Activated CD8-positive, alpha-beta memory T cell treated with anti-CD3 and anti-CD28 coated beads, Interleukin-2, amount 10 ng/mL, durations not matched to agents 7 days and 5 days (primary cell): ENCODE measurements at regions not wholly inside any gene's neighbourhood (a gene's known extent, or its start where the extent isn't known, plus 50 kb on each side); places are given as distances from the start of the nearest gene placed in this dataset.

Source experiments
- ATAC-seq: fragments of 150-1000 bp; cut with Tn5 transposase; one replicate; pipeline ENCODE4 v1.10.0; 2021; ENCODE audit warnings: moderate library complexity
- CTCF ChIA-PET: fragments of 350-600 bp; sonication (Branson Sonifier 250); formaldehyde crosslinking; loops from one replicate; lab custom pipeline; 2021; ENCODE audit warnings: antibody characterized with exemption; lab: Charles Lee
- DNase-seq: peaks from one replicate; pipeline ENCODE4 v3.0.0-alpha.2; 2020
- H3K27ac Mint-ChIP-seq: one replicate; pipeline ENCODE4 v1.8.0; 2021; ENCODE audit warnings: mild to moderate bottlenecking, mixed read lengths
- H3K27me3 Mint-ChIP-seq: one replicate; pipeline ENCODE4 v1.8.0; 2021; ENCODE audit warnings: mixed read lengths
- H3K36me3 Mint-ChIP-seq: one replicate; pipeline ENCODE4 v1.8.0; 2021; ENCODE audit warnings: mild to moderate bottlenecking, mixed read lengths
- H3K4me1 Mint-ChIP-seq: one replicate; pipeline ENCODE4 v1.8.0; 2021; ENCODE audit warnings: mixed read lengths
- H3K4me3 Mint-ChIP-seq: one replicate; pipeline ENCODE4 v1.8.0; 2021; ENCODE audit warnings: mild to moderate bottlenecking, moderate library complexity, mixed read lengths
- H3K9me3 Mint-ChIP-seq: one replicate; pipeline ENCODE4 v1.8.0; 2022; ENCODE audit warnings: low read depth, mixed read lengths

DNA sequence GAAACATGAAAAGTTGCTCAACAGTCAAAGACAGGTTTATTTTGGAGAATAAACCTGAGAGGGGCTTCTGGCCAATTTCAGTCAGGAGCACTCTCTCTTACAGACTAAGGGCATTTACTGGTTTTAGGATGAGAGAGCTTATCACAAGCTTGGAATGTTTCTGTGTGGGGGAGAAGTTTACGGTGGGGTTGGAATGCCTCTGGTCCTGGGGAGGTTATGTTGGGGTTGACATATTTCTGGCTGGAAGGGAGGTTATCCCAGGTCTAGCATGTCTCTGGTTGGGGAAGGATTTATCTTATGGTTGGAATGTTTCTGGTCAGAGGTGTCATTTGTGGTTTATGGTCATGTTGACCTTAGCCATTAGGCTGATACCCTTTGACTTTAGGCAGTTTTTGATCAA lies 1867.3 kb downstream of the EFNA5 start:
- H3K27me3 Mint-ChIP-seq = no peaks in the 10 kb centered on the region
- ATAC-seq (no peak), DNase-seq (no peak)
- no peak overlapping the region for H3K27ac Mint-ChIP-seq
- H3K4me1 Mint-ChIP-seq = no peaks in the 10 kb centered on the region
- CTCF ChIA-PET = no interaction called here
- no peak overlapping the region for H3K4me3 Mint-ChIP-seq
- H3K36me3 Mint-ChIP-seq = no peaks in the 10 kb centered on the region
- H3K9me3 Mint-ChIP-seq = peaks cover 18% of the 10 kb centered on the region

DNA sequence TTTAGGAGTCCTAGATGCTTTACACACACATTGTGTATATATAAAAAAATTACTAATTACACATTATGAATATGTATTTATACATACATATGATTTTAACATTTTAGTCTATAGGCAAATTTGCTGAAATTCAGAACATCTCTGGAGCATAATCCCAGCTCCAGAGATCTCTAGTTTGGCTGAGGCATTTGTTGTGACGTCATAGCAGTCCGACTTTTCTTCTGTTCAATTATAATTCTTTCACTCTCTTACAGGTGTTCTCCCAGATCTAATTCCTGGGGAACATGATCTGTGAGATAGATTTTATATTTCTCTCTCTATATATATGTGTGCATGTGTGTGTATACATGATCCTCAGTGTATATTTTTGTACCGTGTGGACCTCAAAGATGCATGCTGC lies 1876.2 kb downstream of the EFNA5 start:
- CTCF ChIA-PET = no interaction called here
- H3K36me3 Mint-ChIP-seq = no peaks in the 10 kb centered on the region
- H3K4me3 Mint-ChIP-seq = no peak overlapping the region

DNA sequence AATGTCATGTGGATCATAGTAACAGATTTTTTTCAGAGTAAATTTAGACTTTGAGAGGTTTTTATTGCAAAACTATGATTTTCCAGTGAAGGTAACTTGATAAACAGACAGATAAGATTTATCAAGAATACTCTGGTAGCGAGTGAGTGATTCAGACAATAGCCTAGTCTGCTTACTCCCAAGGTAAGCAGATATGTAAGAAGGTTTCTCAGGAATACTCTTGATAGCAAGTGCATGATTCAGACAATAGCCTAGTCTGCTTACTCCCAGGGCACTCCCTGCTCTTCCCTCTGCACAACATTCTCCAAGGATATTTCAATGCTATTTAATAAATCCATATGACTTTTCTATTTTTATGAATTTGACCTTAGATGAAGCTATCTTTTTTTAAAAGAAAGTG lies 1881.5 kb downstream of the EFNA5 start:
- peaks cover 2% of the 10 kb centered on the region for H3K9me3 Mint-ChIP-seq
- H3K27ac Mint-ChIP-seq = no peak overlapping the region
- ATAC-seq (no peak), DNase-seq (no peak)
- no peaks in the 10 kb centered on the region for H3K4me1 Mint-ChIP-seq
- H3K4me3 Mint-ChIP-seq = no peak overlapping the region
- H3K36me3 Mint-ChIP-seq = no peaks in the 10 kb centered on the region
- H3K27me3 Mint-ChIP-seq = no peaks in the 10 kb centered on the region
- CTCF ChIA-PET = no interaction called here

More for the DNA sequence above, 1876.2 kb downstream of the EFNA5 start:
- Mint-ChIP-seq H3K27me3 (no peaks in the 10 kb centered on the region), H3K9me3 (peaks cover 10% of the 10 kb centered on the region), H3K27ac (no peak overlapping the region), H3K4me1 (no peaks in the 10 kb centered on the region)
- ATAC-seq (no peak), DNase-seq (no peak)

DNA sequence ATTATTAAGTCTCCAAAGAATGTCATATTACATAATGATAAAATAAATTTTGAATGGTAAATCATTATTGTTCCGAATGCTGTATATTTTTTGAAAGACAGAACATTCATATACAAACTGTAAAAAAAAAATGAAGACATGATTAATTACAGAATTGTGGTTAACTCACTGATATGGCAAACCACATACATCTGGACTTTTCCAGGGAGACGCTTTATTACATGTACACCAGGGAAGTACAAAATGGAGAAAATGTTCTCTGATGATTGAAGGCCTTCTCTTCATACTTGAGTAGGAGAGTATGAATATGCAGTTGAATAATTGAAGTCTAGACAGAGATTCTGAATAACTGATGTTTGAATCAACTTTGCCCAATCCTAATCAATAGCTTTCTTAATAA lies 1886.9 kb downstream of the EFNA5 start:
- ATAC-seq = no peak
- CTCF ChIA-PET = no interaction called here

DNA sequence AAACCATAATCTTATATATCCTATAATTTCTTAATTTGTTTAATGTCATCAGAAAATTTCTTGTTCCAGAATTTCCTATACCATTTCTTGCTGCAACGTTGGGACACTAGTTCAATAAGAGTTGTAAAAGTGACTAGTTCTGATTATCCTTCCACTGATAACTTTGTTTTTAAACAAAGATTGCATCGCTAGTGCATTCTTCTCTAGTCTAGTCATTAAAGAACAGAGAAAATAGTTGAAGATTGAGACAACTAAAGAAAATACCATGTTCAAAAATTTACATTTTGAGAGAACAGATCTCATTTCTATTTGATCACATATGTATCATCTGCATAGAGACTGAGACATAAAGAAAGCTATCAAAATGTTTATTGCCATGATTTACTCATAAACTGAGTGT lies 1888.2 kb downstream of the EFNA5 start:
- H3K9me3 Mint-ChIP-seq = no peaks in the 10 kb centered on the region
- no peaks in the 10 kb centered on the region for H3K27me3 Mint-ChIP-seq

More for the DNA sequence above, 1886.9 kb downstream of the EFNA5 start:
- no peaks in the 10 kb centered on the region for H3K9me3 Mint-ChIP-seq
- H3K4me3 Mint-ChIP-seq = no peak overlapping the region
- H3K36me3 Mint-ChIP-seq = no peaks in the 10 kb centered on the region
- no peaks in the 10 kb centered on the region for H3K4me1 Mint-ChIP-seq
- H3K27me3 Mint-ChIP-seq = no peaks in the 10 kb centered on the region
- no peak overlapping the region for H3K27ac Mint-ChIP-seq
- no peak for DNase-seq

DNA sequence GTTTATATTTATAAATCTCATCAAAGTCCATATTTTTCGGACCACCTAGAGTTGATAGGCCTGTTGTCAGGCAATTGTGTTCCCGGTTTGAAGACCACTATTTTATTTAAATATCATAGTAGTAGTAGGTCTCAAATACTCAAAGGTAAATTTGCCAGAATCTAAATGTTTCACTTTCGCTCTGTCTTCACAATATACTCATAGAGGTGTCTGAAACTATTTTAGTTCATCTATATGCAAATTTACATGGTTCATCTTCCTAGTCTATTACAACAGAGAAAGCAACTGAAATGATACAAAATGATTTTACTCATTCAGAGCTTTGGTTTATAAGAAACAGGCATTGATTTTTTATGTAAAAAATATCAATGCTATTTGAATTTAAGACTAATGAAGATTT lies 1897.5 kb downstream of the EFNA5 start:
- H3K36me3 Mint-ChIP-seq = no peaks in the 10 kb centered on the region
- ATAC-seq = no peak
- H3K27ac Mint-ChIP-seq = no peak overlapping the region
- H3K4me1 Mint-ChIP-seq = no peaks in the 10 kb centered on the region
- H3K4me3 Mint-ChIP-seq = no peak overlapping the region
- CTCF ChIA-PET = no interaction called here
- DNase-seq = no peak
- no peaks in the 10 kb centered on the region for H3K27me3 Mint-ChIP-seq
- H3K9me3 Mint-ChIP-seq = peaks cover 3% of the 10 kb centered on the region

More for the DNA sequence above, 1888.2 kb downstream of the EFNA5 start:
- Mint-ChIP-seq H3K4me3 (no peak overlapping the region), H3K36me3 (no peaks in the 10 kb centered on the region), H3K27ac (no peak overlapping the region), H3K4me1 (no peaks in the 10 kb centered on the region)
- DNase-seq (no peak), ATAC-seq (no peak)
- CTCF ChIA-PET = no interaction called here

DNA sequence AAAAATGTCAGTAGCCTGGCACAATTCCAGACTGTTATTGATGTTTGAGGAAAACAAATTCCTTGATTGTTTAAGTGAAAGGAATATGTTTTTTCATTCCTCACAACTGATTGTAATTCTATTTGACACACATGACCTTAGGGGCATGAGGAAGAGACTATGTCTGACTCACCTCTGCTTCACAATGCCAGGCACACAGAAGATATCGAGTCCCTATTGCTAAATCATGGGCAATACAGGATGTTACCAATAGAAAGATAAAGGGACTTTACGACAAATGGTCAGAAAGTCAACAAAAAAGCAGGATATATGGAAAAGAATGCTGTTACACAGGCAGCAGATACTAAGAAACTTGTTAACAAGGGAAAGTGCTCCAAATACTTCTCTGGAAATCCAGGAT lies 1903.5 kb downstream of the EFNA5 start:
- Mint-ChIP-seq H3K36me3 (no peaks in the 10 kb centered on the region), H3K27ac (no peak overlapping the region), H3K4me1 (no peaks in the 10 kb centered on the region), H3K9me3 (peaks cover 5% of the 10 kb centered on the region), H3K27me3 (no peaks in the 10 kb centered on the region), H3K4me3 (no peak overlapping the region)
- CTCF ChIA-PET = no interaction called here
- DNase-seq (no peak), ATAC-seq (no peak)

DNA sequence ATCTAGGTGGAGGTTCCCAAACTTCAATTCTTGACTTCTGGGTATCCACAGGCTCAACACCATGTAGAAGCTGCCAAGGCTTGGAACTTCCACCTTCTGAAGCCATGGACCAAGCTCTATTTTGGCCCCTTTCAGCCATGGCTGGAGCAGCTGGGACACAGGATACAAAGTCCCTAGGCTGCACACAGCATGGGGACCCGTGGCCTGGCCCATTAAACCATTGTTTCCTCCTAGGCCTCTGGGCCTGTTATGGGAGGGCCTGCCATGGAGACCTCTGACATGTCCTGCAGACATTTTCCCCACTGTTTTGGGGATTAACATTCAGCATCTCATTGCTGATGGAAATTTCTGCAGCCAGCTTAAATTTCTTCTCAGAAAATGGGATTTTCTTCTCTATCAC lies 1908.0 kb downstream of the EFNA5 start:
- no peak overlapping the region for H3K4me3 Mint-ChIP-seq
- DNase-seq (no peak), ATAC-seq (no peak)
- H3K9me3 Mint-ChIP-seq = peaks cover 20% of the 10 kb centered on the region
- H3K36me3 Mint-ChIP-seq = no peaks in the 10 kb centered on the region
- H3K4me1 Mint-ChIP-seq = no peaks in the 10 kb centered on the region
- no peaks in the 10 kb centered on the region for H3K27me3 Mint-ChIP-seq
- H3K27ac Mint-ChIP-seq = no peak overlapping the region
- CTCF ChIA-PET = no interaction called here

DNA sequence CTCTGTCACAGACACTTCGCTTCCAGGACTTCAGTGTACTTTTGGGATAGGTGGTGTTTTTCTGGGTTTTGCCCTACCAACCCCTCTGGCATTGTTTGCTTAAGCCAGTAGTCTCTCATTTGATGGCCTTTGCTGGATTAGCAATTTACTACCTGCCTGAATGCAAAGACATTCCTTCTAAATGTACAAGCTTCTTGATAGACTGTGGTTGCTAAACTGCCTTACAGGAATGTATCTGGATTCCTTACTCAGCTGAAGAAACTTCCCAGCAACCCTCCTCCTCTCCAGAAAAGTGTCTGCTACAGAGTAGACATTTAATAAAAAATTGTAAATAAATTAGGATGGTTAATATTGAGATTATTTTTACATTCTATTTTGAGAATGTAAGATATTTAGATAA lies 1916.7 kb downstream of the EFNA5 start:
- Mint-ChIP-seq H3K4me3 (no peak overlapping the region), H3K4me1 (no peaks in the 10 kb centered on the region), H3K9me3 (peaks cover 9% of the 10 kb centered on the region), H3K27ac (no peak overlapping the region), H3K36me3 (no peaks in the 10 kb centered on the region), H3K27me3 (no peaks in the 10 kb centered on the region)
- CTCF ChIA-PET = no interaction called here
- ATAC-seq = no peak
- no peak for DNase-seq

DNA sequence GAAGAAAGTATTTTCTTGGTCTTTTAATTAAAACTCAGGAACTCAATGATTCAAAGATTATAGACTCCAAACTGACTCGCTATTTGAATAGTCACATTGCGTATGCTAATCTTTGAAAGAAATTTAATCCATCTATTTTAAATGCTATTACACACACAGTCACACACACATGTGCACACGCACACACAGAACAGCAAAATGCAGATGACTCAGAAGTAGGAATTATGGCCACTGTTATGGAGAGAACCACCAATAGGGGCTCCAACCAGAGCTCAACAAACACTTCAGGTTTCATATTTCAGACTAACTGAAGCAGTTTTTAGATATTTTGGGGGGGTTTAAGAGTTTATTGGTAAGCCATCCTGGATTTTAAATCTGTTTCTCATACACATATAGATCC lies 1917.9 kb downstream of the EFNA5 start:
- no peak for ATAC-seq
- Mint-ChIP-seq H3K4me1 (no peaks in the 10 kb centered on the region), H3K27me3 (no peaks in the 10 kb centered on the region), H3K36me3 (no peaks in the 10 kb centered on the region), H3K4me3 (no peak overlapping the region), H3K9me3 (no peaks in the 10 kb centered on the region), H3K27ac (no peak overlapping the region)
- no peak for DNase-seq
- CTCF ChIA-PET = no interaction called here

DNA sequence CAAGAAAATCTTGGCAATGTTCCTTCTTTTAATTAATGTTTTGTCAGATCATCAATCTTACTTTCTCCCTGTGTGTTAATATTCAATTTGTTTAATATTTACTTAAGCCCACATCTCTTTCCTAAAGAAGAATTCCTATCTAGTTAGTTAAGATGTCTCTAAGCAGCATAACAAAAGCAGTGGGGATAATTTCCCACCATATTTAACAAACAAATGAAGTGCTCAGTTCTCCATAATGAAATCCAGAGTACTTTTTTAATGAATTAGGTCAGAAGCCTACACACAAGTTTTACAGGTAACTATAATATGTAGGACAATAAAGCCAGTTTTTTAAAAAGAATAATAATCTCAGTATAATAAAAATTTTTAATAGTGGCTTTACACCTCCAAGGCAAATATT lies 1918.8 kb downstream of the EFNA5 start:
- DNase-seq = no peak
- Mint-ChIP-seq H3K4me1 (no peaks in the 10 kb centered on the region), H3K9me3 (peaks cover 3% of the 10 kb centered on the region), H3K27ac (no peak overlapping the region), H3K36me3 (no peaks in the 10 kb centered on the region), H3K4me3 (no peak overlapping the region), H3K27me3 (no peaks in the 10 kb centered on the region)
- CTCF ChIA-PET = no interaction called here
- no peak for ATAC-seq

DNA sequence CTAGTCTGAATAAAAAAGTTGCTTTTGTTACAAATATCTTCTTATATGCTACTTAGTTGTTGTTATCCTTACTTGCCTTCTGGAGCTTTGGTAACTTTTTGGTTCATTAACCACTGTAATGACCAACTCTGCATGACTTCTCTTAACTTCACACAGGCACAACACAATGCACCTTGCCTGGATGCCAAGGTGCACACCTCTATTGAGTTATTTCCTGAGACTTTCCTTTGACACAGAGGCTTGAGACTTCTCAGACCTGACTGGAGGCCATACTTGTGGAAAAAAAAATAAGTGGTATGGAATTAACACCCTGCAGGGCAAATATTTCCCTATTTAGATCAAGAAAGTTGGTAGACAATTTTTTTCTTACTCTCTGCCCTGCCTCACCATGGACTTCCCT lies 1925.6 kb downstream of the EFNA5 start:
- no peak overlapping the region for H3K27ac Mint-ChIP-seq
- H3K27me3 Mint-ChIP-seq = no peaks in the 10 kb centered on the region

DNA sequence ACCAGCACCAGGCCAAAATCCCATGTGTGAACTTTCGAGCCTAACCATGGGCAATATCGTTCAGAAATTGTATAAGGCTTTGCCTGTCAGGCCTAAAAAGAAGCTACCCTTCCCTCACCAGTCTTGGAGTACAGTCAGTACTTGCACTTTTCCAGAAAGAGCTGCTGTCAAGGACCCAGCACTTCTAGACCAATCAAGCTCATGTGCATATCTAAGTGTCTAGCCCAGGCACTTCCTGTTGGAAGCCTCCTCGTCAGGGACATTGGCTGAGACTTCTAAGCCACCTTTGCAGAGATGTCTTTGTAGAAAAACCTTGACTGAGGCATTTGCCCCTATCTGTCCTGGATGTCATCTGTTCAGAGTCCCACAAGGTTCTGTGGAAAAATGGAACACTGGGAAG lies 1930.5 kb downstream of the EFNA5 start:
- Mint-ChIP-seq H3K36me3 (no peaks in the 10 kb centered on the region), H3K27me3 (no peaks in the 10 kb centered on the region), H3K4me3 (no peak overlapping the region), H3K27ac (no peak overlapping the region), H3K4me1 (no peaks in the 10 kb centered on the region), H3K9me3 (peaks cover 4% of the 10 kb centered on the region)
- DNase-seq (no peak), ATAC-seq (no peak)
- CTCF ChIA-PET = no interaction called here

More for the DNA sequence above, 1925.6 kb downstream of the EFNA5 start:
- no peak for DNase-seq
- CTCF ChIA-PET = no interaction called here
- H3K36me3 Mint-ChIP-seq = no peaks in the 10 kb centered on the region
- H3K9me3 Mint-ChIP-seq = peaks cover 7% of the 10 kb centered on the region
- H3K4me3 Mint-ChIP-seq = no peak overlapping the region
- no peaks in the 10 kb centered on the region for H3K4me1 Mint-ChIP-seq
- no peak for ATAC-seq

DNA sequence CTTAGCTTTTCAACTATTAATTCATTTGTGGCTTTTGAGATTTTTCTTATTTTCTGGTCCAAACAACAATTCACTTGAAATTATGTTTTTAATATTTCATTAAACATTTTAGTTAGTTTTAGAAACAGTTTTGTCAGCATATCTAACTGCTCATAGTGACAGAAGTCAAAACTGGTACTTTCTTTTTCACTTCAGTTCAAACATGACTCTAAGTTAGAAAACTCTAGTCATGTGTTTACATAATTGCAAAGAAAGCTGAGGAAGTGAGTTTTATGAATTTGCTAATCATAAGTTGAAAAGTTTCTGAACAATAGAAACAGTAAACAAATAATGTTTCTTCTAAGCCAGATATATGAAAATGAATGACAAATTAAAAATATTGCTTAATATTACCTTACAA lies 1931.0 kb downstream of the EFNA5 start:
- ATAC-seq (no peak), DNase-seq (no peak)
- Mint-ChIP-seq H3K4me3 (no peak overlapping the region), H3K36me3 (no peaks in the 10 kb centered on the region), H3K27ac (no peak overlapping the region), H3K4me1 (no peaks in the 10 kb centered on the region), H3K27me3 (no peaks in the 10 kb centered on the region), H3K9me3 (no peaks in the 10 kb centered on the region)
- CTCF ChIA-PET = no interaction called here

DNA sequence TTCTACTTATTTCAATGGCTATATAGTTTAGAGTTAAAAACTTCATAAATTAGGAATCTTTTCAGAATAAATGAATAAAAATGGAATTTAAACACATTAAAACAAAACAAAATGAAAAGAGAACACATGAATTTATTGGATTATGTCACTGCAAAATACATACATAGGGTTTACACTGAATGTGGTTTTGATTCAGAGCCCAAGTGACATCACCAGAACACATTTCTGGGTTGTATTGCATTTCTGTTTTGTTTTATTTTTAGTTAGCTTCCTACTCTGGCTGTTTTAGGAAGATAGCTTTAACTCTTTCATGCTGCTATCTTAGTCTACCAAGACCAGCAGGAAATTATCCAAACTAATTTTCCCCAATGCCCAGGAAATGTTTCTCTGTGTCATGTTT lies 1935.0 kb downstream of the EFNA5 start:
- Mint-ChIP-seq H3K4me1 (no peaks in the 10 kb centered on the region), H3K9me3 (no peaks in the 10 kb centered on the region), H3K4me3 (no peak overlapping the region), H3K27ac (no peak overlapping the region), H3K36me3 (no peaks in the 10 kb centered on the region), H3K27me3 (no peaks in the 10 kb centered on the region)
- ATAC-seq (no peak), DNase-seq (no peak)
- CTCF ChIA-PET = no interaction called here
